Activated T-helper 2 cell treated with anti-CD3 and anti-CD28 coated beads, Interferon-gamma antibody, Interleukin-2, Interleukin-4, amounts not matched to agents 10 μg/mL and 5 μg/mL and 100 μg/mL, durations not matched to agents 14 hours and 24 hours and 36 hours (primary cell): ENCODE measurements at regions not wholly inside any gene's neighbourhood (a gene's known extent, or its start where the extent isn't known, plus 50 kb on each side); places are given as distances from the start of the nearest gene placed in this dataset.
"Not testable (repeated sequence)": the region's sequence is repeated elsewhere in the genome, so short reads cannot be mapped to it uniquely, and the experiment has no call there.

Experiments used
- DNase-seq: peaks from one replicate; pipeline ENCODE4 v3.0.0; 2021; ENCODE audit warnings: low spot score
- H3K27ac Mint-ChIP-seq: one replicate; pipeline ENCODE4 v1.8.0; 2021; ENCODE audit warnings: mixed read lengths
- H3K27me3 Mint-ChIP-seq: one replicate; pipeline ENCODE4 v1.8.0; 2021; ENCODE audit warnings: low read depth, mixed read lengths
- H3K36me3 Mint-ChIP-seq: one replicate; pipeline ENCODE4 v1.8.0; 2021; ENCODE audit warnings: low read depth, mixed read lengths
- H3K4me1 Mint-ChIP-seq: one replicate; pipeline ENCODE4 v1.8.0; 2021; ENCODE audit warnings: low read depth, mixed read lengths
- H3K4me3 Mint-ChIP-seq: one replicate; pipeline ENCODE4 v1.8.0; 2021; ENCODE audit warnings: low read depth, mild to moderate bottlenecking, moderate library complexity, mixed read lengths
- H3K9me3 Mint-ChIP-seq: one replicate; pipeline ENCODE4 v1.8.0; 2021; ENCODE audit warnings: mixed read lengths
- intact Hi-C: fragments of 100-400 bp; cut with micrococcal nuclease; formaldehyde crosslinking; loops from one replicate; pipeline ENCODE4 v1.15.1; 2023

- Mint-ChIP-seq H3K9me3 (no peaks in the 10 kb centered on the region), H3K4me3 (no peak overlapping the region), H3K27ac (no peak overlapping the region), H3K27me3 (no peaks in the 10 kb centered on the region), H3K4me1 (peaks cover 1% of the 10 kb centered on the region), H3K36me3 (no peaks in the 10 kb centered on the region)
- intact Hi-C loops: no loop called here
- no peak for DNase-seq
Measured at GRCh38 chr2:132267105-132267497, 105.3 kb upstream of the ANKRD30BL start.

GRCh38 chr2:132267498-132268283 lies 105.9 kb upstream of the ANKRD30BL start:
- intact Hi-C loops, H3K4me3 Mint-ChIP-seq, H3K36me3 Mint-ChIP-seq, H3K27ac Mint-ChIP-seq, H3K27me3 Mint-ChIP-seq, DNase-seq, H3K4me1 Mint-ChIP-seq, H3K9me3 Mint-ChIP-seq: not testable (repeated sequence)

GRCh38 chr2:132268284-132268976 lies 106.7 kb upstream of the ANKRD30BL start:
- H3K27ac Mint-ChIP-seq, H3K9me3 Mint-ChIP-seq, H3K27me3 Mint-ChIP-seq, intact Hi-C loops, H3K4me1 Mint-ChIP-seq, H3K36me3 Mint-ChIP-seq: not testable (repeated sequence)
- H3K4me3 Mint-ChIP-seq: peak overlapping the region; percentile 43
- peak; percentile 55 for DNase-seq

- H3K4me3 Mint-ChIP-seq: no peak overlapping the region
- peaks cover 1% of the 10 kb centered on the region for H3K4me1 Mint-ChIP-seq
- no peak overlapping the region for H3K27ac Mint-ChIP-seq
- no peak for DNase-seq
- intact Hi-C loops: no loop called here
- no peaks in the 10 kb centered on the region for H3K27me3 Mint-ChIP-seq
- no peaks in the 10 kb centered on the region for H3K36me3 Mint-ChIP-seq
- H3K9me3 Mint-ChIP-seq: no peaks in the 10 kb centered on the region
Measured at GRCh38 chr2:132268977-132269523, 107.3 kb upstream of the ANKRD30BL start.

- H3K27ac Mint-ChIP-seq: no peak overlapping the region
- no peaks in the 10 kb centered on the region for H3K9me3 Mint-ChIP-seq
- no peaks in the 10 kb centered on the region for H3K36me3 Mint-ChIP-seq
- DNase-seq: no peak
- H3K4me3 Mint-ChIP-seq: no peak overlapping the region
- intact Hi-C loops: no loop called here
- no peaks in the 10 kb centered on the region for H3K27me3 Mint-ChIP-seq
- H3K4me1 Mint-ChIP-seq: peaks cover 1% of the 10 kb centered on the region
Measured at GRCh38 chr2:132270255-132270654, 108.5 kb upstream of the ANKRD30BL start.

GRCh38 chr2:132270981-132271546 lies 109.3 kb upstream of the ANKRD30BL start:
- no peak for DNase-seq
- no peaks in the 10 kb centered on the region for H3K36me3 Mint-ChIP-seq
- no peak overlapping the region for H3K27ac Mint-ChIP-seq
- H3K4me1 Mint-ChIP-seq: peaks cover 1% of the 10 kb centered on the region
- H3K4me3 Mint-ChIP-seq: no peak overlapping the region
- intact Hi-C loops: no loop called here
- H3K9me3 Mint-ChIP-seq: no peaks in the 10 kb centered on the region
- H3K27me3 Mint-ChIP-seq: no peaks in the 10 kb centered on the region

GRCh38 chr2:132271794-132272193 lies 110.0 kb upstream of the ANKRD30BL start:
- H3K36me3 Mint-ChIP-seq, H3K9me3 Mint-ChIP-seq, intact Hi-C loops, H3K4me3 Mint-ChIP-seq, H3K27ac Mint-ChIP-seq, H3K4me1 Mint-ChIP-seq, H3K27me3 Mint-ChIP-seq, DNase-seq: not testable (repeated sequence)

GRCh38 chr2:132272713-132273112 lies 111.0 kb upstream of the ANKRD30BL start:
- no peaks in the 10 kb centered on the region for H3K36me3 Mint-ChIP-seq
- no peaks in the 10 kb centered on the region for H3K27me3 Mint-ChIP-seq
- H3K4me1 Mint-ChIP-seq: peaks cover 1% of the 10 kb centered on the region
- intact Hi-C loops: no loop called here
- no peak overlapping the region for H3K27ac Mint-ChIP-seq
- peaks cover 4% of the 10 kb centered on the region for H3K9me3 Mint-ChIP-seq
- DNase-seq: no peak
- no peak overlapping the region for H3K4me3 Mint-ChIP-seq

GRCh38 chr2:132273585-132273984 lies 111.8 kb upstream of the ANKRD30BL start:
- H3K9me3 Mint-ChIP-seq, H3K4me1 Mint-ChIP-seq, H3K36me3 Mint-ChIP-seq, intact Hi-C loops, H3K27me3 Mint-ChIP-seq, H3K4me3 Mint-ChIP-seq, H3K27ac Mint-ChIP-seq, DNase-seq: not testable (repeated sequence)

GRCh38 chr2:132274000-132274399 lies 112.2 kb upstream of the ANKRD30BL start:
- Mint-ChIP-seq H3K27me3 (no peaks in the 10 kb centered on the region), H3K9me3 (peaks cover 9% of the 10 kb centered on the region), H3K4me1 (no peaks in the 10 kb centered on the region), H3K27ac (no peak overlapping the region), H3K4me3 (no peak overlapping the region), H3K36me3 (no peaks in the 10 kb centered on the region)
- DNase-seq: no peak
- intact Hi-C loops: no loop called here

- Mint-ChIP-seq H3K36me3 (no peaks in the 10 kb centered on the region), H3K27me3 (no peaks in the 10 kb centered on the region), H3K27ac (no peak overlapping the region), H3K4me3 (no peak overlapping the region), H3K9me3 (peaks cover 13% of the 10 kb centered on the region), H3K4me1 (no peaks in the 10 kb centered on the region)
- no peak for DNase-seq
- intact Hi-C loops: no loop called here
Measured at GRCh38 chr2:132275396-132275795, 113.6 kb upstream of the ANKRD30BL start.

GRCh38 chr2:132276571-132276981 lies 114.8 kb upstream of the ANKRD30BL start:
- H3K27ac Mint-ChIP-seq: no peak overlapping the region
- no peak for DNase-seq
- H3K4me1 Mint-ChIP-seq: no peaks in the 10 kb centered on the region
- intact Hi-C loops: no loop called here
- H3K36me3 Mint-ChIP-seq: no peaks in the 10 kb centered on the region
- peaks cover 17% of the 10 kb centered on the region for H3K9me3 Mint-ChIP-seq
- no peaks in the 10 kb centered on the region for H3K27me3 Mint-ChIP-seq
- no peak overlapping the region for H3K4me3 Mint-ChIP-seq

- intact Hi-C loops: no loop called here
- no peaks in the 10 kb centered on the region for H3K36me3 Mint-ChIP-seq
- peaks cover 17% of the 10 kb centered on the region for H3K9me3 Mint-ChIP-seq
- no peak overlapping the region for H3K4me3 Mint-ChIP-seq
- no peaks in the 10 kb centered on the region for H3K4me1 Mint-ChIP-seq
- H3K27me3 Mint-ChIP-seq: no peaks in the 10 kb centered on the region
- H3K27ac Mint-ChIP-seq: no peak overlapping the region
- DNase-seq: no peak
Measured at GRCh38 chr2:132278267-132278666, 116.5 kb upstream of the ANKRD30BL start.
